HepG2 (cell line): ENCODE measurements at regions not wholly inside any gene's neighbourhood (a gene's known extent, or its start where the extent isn't known, plus 50 kb on each side); places are given as distances from the start of the nearest gene placed in this dataset.

ENCODE experiments used
- ATAC-seq: fragments of 200-7000 bp; cut with Tn5 transposase; 3 replicates; pipeline ENCODE4 v1.9.1; 2020; ENCODE audit warnings: mild to moderate bottlenecking, moderate library complexity
- BruUV-seq: library from RNA; stranded (reverse); fragments of 400-500 nt; replicated peaks from 2 replicates; lab custom pipeline; 2021; lab: Mats Ljungman, UMichigan
- CTCF ChIA-PET: fragments of 300-600 bp; formaldehyde crosslinking; extraction: SDS; loops from one replicate; lab custom pipeline; 2021; ENCODE audit warnings: low total read pairs, inconsistent platforms, low intra/inter-chr PET ratio; lab: Yijun Ruan, JAX
- POLR2A ChIA-PET: fragments of 350-600 bp; sonication (Branson Sonifier 250); formaldehyde crosslinking; loops from one replicate; lab custom pipeline; 2020; ENCODE audit warnings: antibody characterized with exemption, inconsistent platforms; lab: Yijun Ruan, JAX
- DNase-seq: peaks from one replicate; pipeline ENCODE4 v3.0.0-alpha.2; 2015; ENCODE audit warnings: low spot score
- FAIRE-seq: peaks from 3 replicates; lab custom pipeline; 2011; peaks lifted over from hg19 to GRCh38; lab: Jason Lieb, UNC
- H2AFZ ChIP-seq: one replicate; pipeline ENCODE4 v1.6.1; 2011; ENCODE audit warnings: low read length, inconsistent platforms
- H3K27ac ChIP-seq: fragments of 300-600 bp; 3 replicates; pipeline ENCODE4 v1.8.0; 2011; ENCODE audit warnings: mixed run types, mild to moderate bottlenecking, mixed read lengths, low read length, inconsistent platforms; ENCODE audit not compliant: insufficient read depth; ENCODE audit errors: extremely low read length
- H3K27me3 ChIP-seq, 2 experiments: fragments of 200-600 bp in 1 of 2; 2 replicates in 1 of 2; 3 replicates in 1 of 2; pipeline versions ENCODE4 v1.6.0 to v1.8.0; 2011; ENCODE audit warnings: low read length in 2 of 2, mild to moderate bottlenecking in 2 of 2, moderate library complexity in 2 of 2, inconsistent platforms in 1 of 2; ENCODE audit not compliant: insufficient read depth in 2 of 2, control insufficient read depth in 1 of 2
- H3K36me3 ChIP-seq, 2 experiments: fragments of 200-600 bp in 1 of 2; replicated peaks in 1 of 2; 2 replicates in 1 of 2; 3 replicates in 1 of 2; pipeline versions ENCODE4 v1.5.1 to v1.8.0; 2011; ENCODE audit warnings: low read length in 2 of 2, inconsistent platforms in 1 of 2; ENCODE audit not compliant: insufficient read depth in 2 of 2, control insufficient read depth in 1 of 2
- H3K4me1 ChIP-seq: 2 replicates; pipeline ENCODE4 v1.5.1; 2012; ENCODE audit warnings: low read length, inconsistent platforms; ENCODE audit not compliant: insufficient read depth
- H3K4me2 ChIP-seq: 2 replicates; pipeline ENCODE4 v1.6.0; 2011; ENCODE audit warnings: low read depth, low read length, inconsistent platforms
- H3K4me3 ChIP-seq, 3 experiments: fragments of 200-600 bp in 1 of 3; sonication (generic), shearing (Covaris generic) in 1 of 3; replicated peaks in 1 of 3; 2 replicates each; pipeline ENCODE4 v1.5.1; 2011 to 2016; ENCODE audit warnings: low read length in 3 of 3, inconsistent platforms in 2 of 3, low read depth in 2 of 3, mild to moderate bottlenecking in 2 of 3, control low read depth in 1 of 3, mixed read lengths in 1 of 3; ENCODE audit not compliant: insufficient read depth in 1 of 3
- H3K79me2 ChIP-seq: one replicate; pipeline ENCODE4 v1.6.1; 2011; ENCODE audit warnings: low read length, inconsistent platforms; ENCODE audit not compliant: insufficient read depth
- H3K9ac ChIP-seq: 2 replicates; pipeline ENCODE4 v1.6.0; 2011; ENCODE audit warnings: mild to moderate bottlenecking, low read depth, low read length, inconsistent platforms; ENCODE audit not compliant: insufficient read depth
- H3K9me3 ChIP-seq: 2 replicates; pipeline ENCODE4 v1.5.1; 2012; ENCODE audit warnings: mild to moderate bottlenecking, low read length
- H4K20me1 ChIP-seq: 2 replicates; pipeline ENCODE4 v1.6.0; 2011; ENCODE audit warnings: inconsistent platforms, mild to moderate bottlenecking, low read length, moderate library complexity; ENCODE audit not compliant: insufficient read depth
- ARID3A ChIP-seq: IDR thresholded peaks from 2 replicates; pipeline ENCODE4 v1.6.1; 2012; ENCODE audit warnings: low read depth, low read length, improper control_type of control experiment
- ATF7 ChIP-seq, 2 experiments: fragments of 450-650 bp in 1 of 2; sonication (generic) in 1 of 2; formaldehyde crosslinking in 1 of 2; IDR thresholded peaks; 2 replicates each; pipeline versions ENCODE4 v1.4.0 to v1.6.1; 2016 to 2020; ENCODE audit warnings: antibody characterized with exemption in 1 of 2, mild to moderate bottlenecking in 1 of 2, missing genetic modification reagents in 1 of 2
- CBX1 ChIP-seq: IDR thresholded peaks from one replicate; pipeline ENCODE4 v1.6.1; 2016; ENCODE audit warnings: antibody characterized with exemption, low read depth
- ETS1 ChIP-seq: sonication (generic); formaldehyde crosslinking; IDR thresholded peaks from 2 replicates; pipeline ENCODE4 v1.4.0; 2020; ENCODE audit warnings: missing genetic modification reagents
- KLF9 ChIP-seq: IDR thresholded peaks from 2 replicates; pipeline ENCODE4 v1.6.1; 2016; ENCODE audit warnings: low read depth
- NCOA5 ChIP-seq: sonication (generic); formaldehyde crosslinking; IDR thresholded peaks from 2 replicates; pipeline ENCODE4 v1.4.0; 2020; ENCODE audit warnings: missing genetic modification reagents
- NCOR1 ChIP-seq: fragments of 200-600 bp; sonication (generic); IDR thresholded peaks from 2 replicates; pipeline ENCODE4 v1.7.0; 2017; ENCODE audit warnings: antibody characterized with exemption, low read length, borderline replicate concordance
- NFE2L1 ChIP-seq: sonication (generic); formaldehyde crosslinking; IDR thresholded peaks from 2 replicates; pipeline ENCODE4 v1.4.0; 2020; ENCODE audit warnings: missing genetic modification reagents, mild to moderate bottlenecking, borderline replicate concordance
- PHF5A ChIP-seq: IDR thresholded peaks from one replicate; pipeline ENCODE4 v1.6.1; 2018; ENCODE audit warnings: low read depth, missing genetic modification reagents; ENCODE audit not compliant: unreplicated experiment
- RAD51 ChIP-seq: fragments of 450-650 bp; IDR thresholded peaks from 2 replicates; pipeline ENCODE4 v1.6.1; 2016; ENCODE audit warnings: borderline replicate concordance
- REPIN1 ChIP-seq: sonication (generic); formaldehyde crosslinking; IDR thresholded peaks from 2 replicates; pipeline ENCODE4 v1.8.0; 2022; ENCODE audit warnings: missing genetic modification reagents, low read depth, mild to moderate bottlenecking, borderline replicate concordance
- RNF2 ChIP-seq: fragments of 450-650 bp; conservative IDR thresholded peaks from 2 replicates; pipeline ENCODE4 v1.6.1; 2016; ENCODE audit warnings: low read depth
- RXRA ChIP-seq: sonication (generic); formaldehyde crosslinking; IDR thresholded peaks from 2 replicates; pipeline ENCODE4 v1.5.1; 2020; ENCODE audit warnings: missing genetic modification reagents
- SMARCE1 ChIP-seq: fragments of 450-650 bp; IDR thresholded peaks from 2 replicates; pipeline ENCODE4 v1.6.1; 2017; ENCODE audit warnings: borderline replicate concordance
- TAF15 ChIP-seq: fragments of 200-400 bp; formaldehyde crosslinking; IDR thresholded peaks from one replicate; pipeline ENCODE4 v1.6.1; 2018; ENCODE audit warnings: mild to moderate bottlenecking, low read depth, low read length; ENCODE audit not compliant: poor library complexity, severe bottlenecking
- TRIM22 ChIP-seq: fragments of 450-650 bp; IDR thresholded peaks from 2 replicates; pipeline ENCODE4 v1.6.1; 2017
- XBP1 ChIP-seq: sonication (generic); formaldehyde crosslinking; IDR thresholded peaks from 2 replicates; pipeline ENCODE4 v1.5.0; 2020; ENCODE audit warnings: missing genetic modification reagents
- YY1 ChIP-seq: IDR thresholded peaks from 2 replicates; pipeline ENCODE4 v1.6.1; 2011; ENCODE audit warnings: low read length, low read depth, moderate library complexity, mild to moderate bottlenecking; ENCODE audit not compliant: insufficient read depth, insufficient replicate concordance
- ZBTB33 ChIP-seq: sonication (generic); formaldehyde crosslinking; IDR thresholded peaks from 2 replicates; pipeline ENCODE4 v1.4.0; 2020; ENCODE audit warnings: missing genetic modification reagents
- ZFP90 ChIP-seq: sonication (generic); formaldehyde crosslinking; IDR thresholded peaks from 2 replicates; pipeline ENCODE4 v1.8.0; 2022; ENCODE audit warnings: missing genetic modification reagents, mild to moderate bottlenecking, inconsistent platforms, borderline replicate concordance
- ZNF20 ChIP-seq: sonication (generic); formaldehyde crosslinking; IDR thresholded peaks from 2 replicates; pipeline ENCODE4 v1.4.0; 2020; ENCODE audit warnings: mild to moderate bottlenecking, moderate library complexity, missing genetic modification reagents
- ZNF792 ChIP-seq: IDR thresholded peaks from 2 replicates; pipeline ENCODE4 v1.6.1; 2016
- WGBS: methylation state at CpG from one replicate; pipeline ENCODE4 v1.1.6; 2017; ENCODE audit warnings: low lambda C conversion rate; 5-methylcytosine and 5-hydroxymethylcytosine counted together
- in situ Hi-C: cut with HindIII; loops from 2 replicates; pipeline ENCODE4 v1.10.0; 2017; ENCODE audit warnings: low pct_unique_long_range_greater_than_20kb; ENCODE audit not compliant: extremely low pct_ligation_motif_present
- intact Hi-C: fragments of 100-400 bp; cut with micrococcal nuclease; formaldehyde crosslinking; loops from one replicate; pipeline ENCODE4 v1.10.0; 2022; ENCODE audit not compliant: unreplicated experiment

GRCh38 chr4:131304686-131305085 lies 1844.4 kb upstream of the PCDH10 start (continued):
- TF ChIP-seq NCOA5 (CRISPR knock-in tag), result no peak
- no peak for TF ChIP-seq XBP1 (CRISPR knock-in tag)
- TF ChIP-seq ZNF792 (CRISPR knock-in tag), result no peak
- TF ChIP-seq NCOR1, result no peak
- no peak for TF ChIP-seq CBX1
- no peak for TF ChIP-seq RXRA
- TF ChIP-seq YY1, result no peak
- no peak for TF ChIP-seq RNF2
- no peak for TF ChIP-seq ETS1 (CRISPR knock-in tag)
- TF ChIP-seq NFE2L1, result no peak
- no peak for TF ChIP-seq PHF5A
- no peak for TF ChIP-seq ARID3A

- no peak overlapping the region for H3K27ac ChIP-seq
- no peaks in the 10 kb centered on the region for H3K9me3 ChIP-seq
- intact Hi-C loops (no loop called here), in situ Hi-C loops (no loop called here)
- ATAC-seq (no peak), FAIRE-seq (no peak), DNase-seq (no peak)
- no TSS peak for BruUV-seq
- H3K36me3 ChIP-seq, result no peaks in the 10 kb centered on the region
- H3K4me1 ChIP-seq, result no peaks in the 10 kb centered on the region
- H3K79me2 ChIP-seq, result no peaks in the 10 kb centered on the region
- ChIA-PET POLR2A (no interaction called here), CTCF (no interaction called here)
- WGBS, result 0% methylated on average over 1 of the region's 1 CpG
- H3K4me2 ChIP-seq, result no peak overlapping the region
- H2AFZ ChIP-seq, result no peak overlapping the region
- no peaks in the 10 kb centered on the region for H3K27me3 ChIP-seq
- H3K9ac ChIP-seq, result no peak overlapping the region
- H3K4me3 ChIP-seq, result no peak overlapping the region
- H4K20me1 ChIP-seq, result no peaks in the 10 kb centered on the region
- TF ChIP-seq ATF7 (IDR thresholded peaks at IDR 0.05) (no peak), ATF7 (CRISPR knock-in tag; IDR thresholded peaks at IDR 0.05) (no peak), KLF9 (no peak), TRIM22 (no peak), ZBTB33 (CRISPR knock-in tag) (no peak), RAD51 (no peak), ZFP90 (CRISPR knock-in tag) (no peak), SMARCE1 (no peak), REPIN1 (no peak), ZNF20 (CRISPR knock-in tag) (no peak), TAF15 (no peak)
These were observed 1839.5 kb upstream of the PCDH10 start for GRCh38 chr4:131309628-131310027.
